NT2/D1 (cell line): ENCODE measurements at regions not wholly inside any gene's neighbourhood (a gene's known extent, or its start where the extent isn't known, plus 50 kb on each side); places are given as distances from the start of the nearest gene placed in this dataset.
"Not testable (repeated sequence)": the region's sequence is repeated elsewhere in the genome, so short reads cannot be mapped to it uniquely, and the experiment has no call there.

Experiments
- SUZ12 ChIP-seq: IDR thresholded peaks from 2 replicates; pipeline ENCODE4 v1.6.1; 2011; ENCODE audit not compliant: insufficient read length, insufficient read depth; ENCODE audit errors: extremely low read depth
- YY1 ChIP-seq: IDR thresholded peaks from 2 replicates; pipeline ENCODE4 v1.6.1; 2011; ENCODE audit not compliant: insufficient read length, insufficient read depth
- ZNF274 ChIP-seq: IDR thresholded peaks from 2 replicates; pipeline ENCODE4 v1.6.1; 2011; ENCODE audit warnings: mild to moderate bottlenecking, low read depth, low read length

DNA sequence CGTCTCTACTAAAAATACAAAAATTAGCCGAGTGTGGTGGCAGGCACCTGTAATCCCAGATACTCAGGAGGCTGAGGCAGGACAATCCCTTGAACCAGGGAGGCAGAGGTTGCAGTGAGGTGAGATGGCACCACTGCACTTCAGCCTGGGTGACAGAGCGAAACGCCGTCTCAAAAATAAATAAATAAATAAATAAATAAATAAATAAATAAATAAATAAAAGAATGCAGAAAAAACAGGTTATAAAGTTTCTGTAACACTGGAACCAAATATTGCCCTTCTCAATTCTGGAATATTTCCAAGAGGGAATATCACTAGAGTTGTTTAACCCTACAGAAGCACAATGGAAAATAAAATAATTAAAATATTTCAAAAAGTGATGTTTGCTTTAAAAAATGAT lies 418.4 kb downstream of the ADAM29 start:
- TF ChIP-seq YY1, SUZ12, ZNF274: not testable (repeated sequence)
